ENCODE measurements at regions not wholly inside any gene's neighbourhood (a gene's known extent, or its start where the extent isn't known, plus 50 kb on each side); places are given as distances from the start of the nearest gene placed in this dataset.

DNA sequence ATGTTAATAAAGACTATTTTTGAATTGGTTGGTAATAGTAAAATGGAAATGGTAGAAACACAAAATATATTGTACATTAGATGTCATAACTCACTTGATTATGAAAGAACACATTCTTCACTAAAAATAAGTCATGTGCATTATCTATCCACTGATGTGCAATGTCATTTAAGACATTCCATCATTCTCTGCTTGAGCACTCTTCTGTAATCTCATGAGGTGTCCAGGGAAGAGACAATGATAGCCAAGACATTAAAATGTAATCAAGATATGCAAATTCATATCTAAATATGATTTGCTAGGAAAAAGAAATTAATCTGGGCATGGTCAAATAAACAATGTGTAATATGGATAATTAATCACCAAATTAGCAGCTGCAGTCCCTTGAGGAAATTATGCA is 422.5 kb downstream of the BTG1 start:
- TF ChIP-seq, protein P1, sequence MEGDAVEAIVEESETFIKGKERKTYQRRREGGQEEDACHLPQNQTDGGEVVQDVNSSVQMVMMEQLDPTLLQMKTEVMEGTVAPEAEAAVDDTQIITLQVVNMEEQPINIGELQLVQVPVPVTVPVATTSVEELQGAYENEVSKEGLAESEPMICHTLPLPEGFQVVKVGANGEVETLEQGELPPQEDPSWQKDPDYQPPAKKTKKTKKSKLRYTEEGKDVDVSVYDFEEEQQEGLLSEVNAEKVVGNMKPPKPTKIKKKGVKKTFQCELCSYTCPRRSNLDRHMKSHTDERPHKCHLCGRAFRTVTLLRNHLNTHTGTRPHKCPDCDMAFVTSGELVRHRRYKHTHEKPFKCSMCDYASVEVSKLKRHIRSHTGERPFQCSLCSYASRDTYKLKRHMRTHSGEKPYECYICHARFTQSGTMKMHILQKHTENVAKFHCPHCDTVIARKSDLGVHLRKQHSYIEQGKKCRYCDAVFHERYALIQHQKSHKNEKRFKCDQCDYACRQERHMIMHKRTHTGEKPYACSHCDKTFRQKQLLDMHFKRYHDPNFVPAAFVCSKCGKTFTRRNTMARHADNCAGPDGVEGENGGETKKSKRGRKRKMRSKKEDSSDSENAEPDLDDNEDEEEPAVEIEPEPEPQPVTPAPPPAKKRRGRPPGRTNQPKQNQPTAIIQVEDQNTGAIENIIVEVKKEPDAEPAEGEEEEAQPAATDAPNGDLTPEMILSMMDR (IDR thresholded peaks at IDR 0.05; ENCODE audit: borderline replicate concordance, extremely low read depth, low read length, poor library complexity, severe bottlenecking): no peak
- no peak for TF ChIP-seq EZH2 (IDR thresholded peaks at IDR 0.05; ENCODE audit: borderline replicate concordance, low read depth, low read length, severe bottlenecking)
